ENCODE measurements at regions not wholly inside any gene's neighbourhood (a gene's known extent, or its start where the extent isn't known, plus 50 kb on each side); places are given as distances from the start of the nearest gene placed in this dataset.
"Not testable (repeated sequence)": the region's sequence is repeated elsewhere in the genome, so short reads cannot be mapped to it uniquely, and the experiment has no call there.

- no peak overlapping the region for H3K27ac ChIP-seq
- no peak for TF ChIP-seq ZFX (IDR thresholded peaks at IDR 0.05)
- TF ChIP-seq, protein P1, sequence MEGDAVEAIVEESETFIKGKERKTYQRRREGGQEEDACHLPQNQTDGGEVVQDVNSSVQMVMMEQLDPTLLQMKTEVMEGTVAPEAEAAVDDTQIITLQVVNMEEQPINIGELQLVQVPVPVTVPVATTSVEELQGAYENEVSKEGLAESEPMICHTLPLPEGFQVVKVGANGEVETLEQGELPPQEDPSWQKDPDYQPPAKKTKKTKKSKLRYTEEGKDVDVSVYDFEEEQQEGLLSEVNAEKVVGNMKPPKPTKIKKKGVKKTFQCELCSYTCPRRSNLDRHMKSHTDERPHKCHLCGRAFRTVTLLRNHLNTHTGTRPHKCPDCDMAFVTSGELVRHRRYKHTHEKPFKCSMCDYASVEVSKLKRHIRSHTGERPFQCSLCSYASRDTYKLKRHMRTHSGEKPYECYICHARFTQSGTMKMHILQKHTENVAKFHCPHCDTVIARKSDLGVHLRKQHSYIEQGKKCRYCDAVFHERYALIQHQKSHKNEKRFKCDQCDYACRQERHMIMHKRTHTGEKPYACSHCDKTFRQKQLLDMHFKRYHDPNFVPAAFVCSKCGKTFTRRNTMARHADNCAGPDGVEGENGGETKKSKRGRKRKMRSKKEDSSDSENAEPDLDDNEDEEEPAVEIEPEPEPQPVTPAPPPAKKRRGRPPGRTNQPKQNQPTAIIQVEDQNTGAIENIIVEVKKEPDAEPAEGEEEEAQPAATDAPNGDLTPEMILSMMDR (conservative IDR thresholded peaks at IDR 0.05): no peak
Observed at GRCh38 chr12:18888047-18888446, 150.1 kb downstream of the CAPZA3 start.

GRCh38 chr12:18890621-18891020, 152.7 kb downstream of the CAPZA3 start:
- H3K27ac ChIP-seq: not testable (repeated sequence)

GRCh38 chr12:18895540-18895939, 157.6 kb downstream of the CAPZA3 start:
- H3K27ac ChIP-seq: no peak overlapping the region
- TF ChIP-seq, protein P1 (conservative IDR thresholded peaks at IDR 0.05): no peak
- no peak for TF ChIP-seq ZFX (IDR thresholded peaks at IDR 0.05)

DNA sequence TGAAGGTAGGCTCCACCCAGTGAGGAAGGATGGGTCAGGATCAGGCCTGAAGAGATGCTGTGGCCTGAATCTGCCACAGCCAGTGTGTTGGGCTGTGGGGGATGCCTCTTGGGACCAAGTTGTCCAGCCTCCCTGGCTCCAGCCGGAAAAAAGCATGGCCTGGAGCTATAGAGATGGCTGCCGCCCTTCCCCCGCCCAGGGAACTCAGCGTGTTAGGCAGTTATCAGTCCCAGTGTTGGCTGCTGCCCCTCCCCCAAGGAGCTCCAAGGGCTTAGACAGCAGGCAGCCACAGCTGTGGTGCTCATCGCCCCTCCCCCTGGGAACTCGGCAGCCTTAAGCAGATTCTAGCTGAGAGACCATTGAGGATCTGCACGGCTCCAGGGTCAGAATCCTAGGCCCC, 158.0 kb downstream of the CAPZA3 start:
- TF ChIP-seq, protein P1 (conservative IDR thresholded peaks at IDR 0.05): no peak
- no peak for TF ChIP-seq ZFX (IDR thresholded peaks at IDR 0.05)
- H3K27ac ChIP-seq: no peak overlapping the region

DNA sequence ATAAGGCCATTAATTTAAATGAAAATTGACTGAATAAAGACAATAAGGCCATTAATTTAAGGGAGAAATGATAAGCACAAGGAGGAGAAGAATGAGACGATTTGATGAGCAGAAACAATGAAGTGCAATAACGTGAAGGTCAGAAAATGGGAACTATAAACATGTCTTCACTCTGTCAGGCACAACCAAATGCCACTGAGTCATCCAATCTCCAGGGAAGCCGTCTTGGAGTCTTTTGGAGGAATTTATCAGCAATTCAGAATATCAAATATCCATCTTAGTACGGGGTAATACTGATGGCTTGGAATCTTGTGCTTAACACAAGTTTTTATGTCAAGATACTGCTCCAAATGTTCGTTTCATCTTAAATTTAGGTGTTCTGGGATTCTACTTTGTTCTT, 159.9 kb downstream of the CAPZA3 start:
- no peak for TF ChIP-seq ZFX (IDR thresholded peaks at IDR 0.05)
- TF ChIP-seq, protein P1 (conservative IDR thresholded peaks at IDR 0.05): no peak
- H3K27ac ChIP-seq: no peak overlapping the region

DNA sequence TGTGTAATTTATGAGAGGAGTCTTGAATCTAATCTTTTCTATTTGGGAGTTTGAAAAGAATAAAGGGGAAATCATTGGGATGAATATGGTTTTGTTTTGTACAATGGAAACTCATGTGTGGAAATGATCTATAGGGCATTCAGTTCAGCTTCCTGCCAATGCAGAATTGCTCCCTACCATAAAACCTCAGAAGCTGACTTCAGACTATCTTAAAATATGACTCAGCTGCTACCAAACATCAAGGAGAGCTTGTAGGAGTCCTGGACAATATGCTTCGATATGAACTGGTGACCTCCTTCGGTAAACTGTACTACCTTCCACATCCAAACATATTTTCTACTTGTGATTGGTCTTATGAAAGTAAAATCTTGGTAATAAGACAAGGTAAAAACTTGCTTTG, 160.6 kb downstream of the CAPZA3 start:
- no peak overlapping the region for H3K27ac ChIP-seq
- TF ChIP-seq, protein P1 (conservative IDR thresholded peaks at IDR 0.05): no peak
- TF ChIP-seq ZFX (IDR thresholded peaks at IDR 0.05): no peak

DNA sequence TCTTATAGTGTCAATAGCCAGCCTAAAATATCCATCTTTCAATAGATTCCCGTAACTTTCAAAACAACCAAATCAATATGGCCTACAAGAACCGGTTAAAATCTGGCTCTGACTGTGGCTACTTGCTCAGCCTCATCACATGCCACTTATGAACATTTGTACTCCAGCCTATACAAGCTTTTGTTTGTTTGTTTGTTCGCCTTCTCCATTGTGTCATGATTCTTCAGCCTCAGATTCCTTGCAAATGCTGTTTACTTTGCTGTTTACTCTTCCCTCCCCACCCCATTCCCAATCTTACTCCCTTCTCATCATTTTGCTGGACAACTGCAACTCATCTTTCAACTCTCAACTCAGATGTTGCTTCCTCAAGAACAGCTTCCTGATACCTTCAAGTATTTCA, 161.2 kb downstream of the CAPZA3 start:
- no peak for TF ChIP-seq ZFX (IDR thresholded peaks at IDR 0.05)
- TF ChIP-seq, protein P1 (conservative IDR thresholded peaks at IDR 0.05): no peak
- no peak overlapping the region for H3K27ac ChIP-seq

DNA sequence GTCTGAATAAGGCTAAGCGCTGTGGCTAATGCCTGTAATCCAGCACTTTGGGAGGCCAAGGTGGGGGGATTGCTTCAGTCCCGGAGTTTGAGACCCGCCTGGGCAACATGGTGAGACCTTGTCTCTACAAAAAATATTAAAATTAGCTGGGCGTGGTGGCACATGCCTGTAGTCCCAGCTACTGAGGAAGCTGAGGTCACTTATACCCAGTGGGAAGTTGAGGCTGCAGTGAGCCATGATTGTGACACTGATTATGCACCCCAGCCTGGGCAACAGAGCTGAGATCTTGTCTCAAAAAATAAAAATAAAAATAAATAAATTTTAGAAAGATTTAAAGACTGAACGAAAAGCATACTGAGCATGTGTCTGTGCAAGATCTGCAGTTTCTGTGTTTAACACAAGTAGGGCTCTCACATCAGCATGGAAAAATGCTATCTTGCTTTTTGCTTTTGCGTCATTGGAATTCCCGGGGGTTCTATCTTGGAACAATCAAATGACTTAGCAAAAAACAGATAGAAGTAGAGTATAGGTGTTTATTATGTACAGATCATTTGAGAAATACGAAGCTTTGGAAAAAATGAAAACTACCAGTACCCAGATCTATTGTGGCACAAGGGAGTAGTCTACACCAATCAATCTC, 161.9 kb downstream of the CAPZA3 start:
- H3K27ac ChIP-seq: no peak overlapping the region
- TF ChIP-seq, protein P1 (conservative IDR thresholded peaks at IDR 0.05): no peak
- TF ChIP-seq ZFX (IDR thresholded peaks at IDR 0.05): no peak

All from C4-2B (cell line).